ENCODE measurements at regions not wholly inside any gene's neighbourhood (a gene's known extent, or its start where the extent isn't known, plus 50 kb on each side); places are given as distances from the start of the nearest gene placed in this dataset.

DNA sequence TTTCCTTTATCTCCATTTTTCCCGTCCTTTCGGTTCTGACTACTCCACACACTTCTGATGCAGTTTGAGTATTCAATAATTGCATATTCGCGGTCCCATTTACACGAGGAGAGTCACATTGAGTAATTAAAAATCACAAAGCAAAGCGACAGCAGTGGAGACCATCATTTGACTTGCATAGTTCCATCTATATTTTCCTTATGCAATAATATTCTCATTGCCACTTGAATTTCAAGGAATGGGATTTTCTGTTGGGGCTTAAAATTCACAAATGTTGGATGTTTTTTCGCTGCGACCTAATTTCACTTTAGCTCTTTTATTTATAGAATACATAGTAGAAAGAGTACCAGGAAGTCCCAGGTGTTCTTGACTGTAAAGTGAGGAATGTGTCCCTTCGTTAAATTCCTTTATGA is 186.8 kb downstream of the ZEB2 start:
- DNase-seq: no peak

DNA sequence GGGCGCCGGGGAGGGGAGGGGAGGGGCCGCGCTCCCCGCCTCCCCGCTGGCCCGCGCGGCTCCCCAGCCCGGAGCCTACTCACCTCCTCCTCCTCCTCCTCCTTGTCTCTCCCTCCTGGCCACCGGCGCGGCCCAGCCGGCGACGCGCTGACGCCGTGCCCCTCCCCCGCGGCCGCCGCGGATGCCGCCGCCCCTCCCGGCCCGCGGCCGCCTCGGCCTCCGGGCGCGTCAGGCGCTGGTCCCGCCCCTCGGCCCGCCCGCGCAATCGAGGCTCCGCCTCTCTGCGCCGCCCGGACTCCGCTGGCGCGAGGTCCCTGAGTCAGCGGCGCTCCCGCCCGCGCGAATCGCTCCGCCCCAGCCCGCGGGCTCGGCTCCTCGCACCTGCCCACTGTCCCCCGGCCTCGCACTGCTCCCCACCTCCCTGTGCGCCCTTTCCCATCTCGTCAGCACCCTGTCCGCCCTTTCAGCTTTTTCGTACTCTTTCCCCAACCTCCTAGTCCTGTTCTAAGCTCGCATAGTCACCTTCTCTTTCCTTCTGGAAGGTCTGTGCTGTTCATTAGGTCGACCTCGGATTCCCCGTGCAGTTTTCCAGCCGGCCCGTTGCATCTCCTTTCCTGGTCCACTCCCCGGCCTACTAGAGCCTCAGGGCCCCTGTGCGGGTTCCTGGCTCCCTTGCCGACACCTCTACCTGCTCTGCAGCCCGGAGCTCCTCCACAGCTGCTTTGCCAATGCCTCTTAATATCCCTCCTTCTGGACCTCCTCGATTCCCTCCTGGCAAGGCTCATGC is 187.4 kb downstream of the ZEB2 start:
- peak; percentile 88 for DNase-seq

GRCh38 chr2:144331674-144332355 is 188.1 kb downstream of the ZEB2 start:
- DNase-seq: peak; percentile 88

GRCh38 chr2:144330951-144331673 is 188.8 kb downstream of the ZEB2 start:
- DNase-seq: no peak

- DNase-seq: no peak
These were observed 190.4 kb downstream of the ZEB2 start for GRCh38 chr2:144329472-144329871.

- no peak for DNase-seq
These were observed 191.0 kb downstream of the ZEB2 start for GRCh38 chr2:144328938-144329337.

GRCh38 chr2:144326825-144327224 is 193.1 kb downstream of the ZEB2 start:
- DNase-seq: no peak

GRCh38 chr2:144325086-144325485 is 194.8 kb downstream of the ZEB2 start:
- DNase-seq: no peak

DNA sequence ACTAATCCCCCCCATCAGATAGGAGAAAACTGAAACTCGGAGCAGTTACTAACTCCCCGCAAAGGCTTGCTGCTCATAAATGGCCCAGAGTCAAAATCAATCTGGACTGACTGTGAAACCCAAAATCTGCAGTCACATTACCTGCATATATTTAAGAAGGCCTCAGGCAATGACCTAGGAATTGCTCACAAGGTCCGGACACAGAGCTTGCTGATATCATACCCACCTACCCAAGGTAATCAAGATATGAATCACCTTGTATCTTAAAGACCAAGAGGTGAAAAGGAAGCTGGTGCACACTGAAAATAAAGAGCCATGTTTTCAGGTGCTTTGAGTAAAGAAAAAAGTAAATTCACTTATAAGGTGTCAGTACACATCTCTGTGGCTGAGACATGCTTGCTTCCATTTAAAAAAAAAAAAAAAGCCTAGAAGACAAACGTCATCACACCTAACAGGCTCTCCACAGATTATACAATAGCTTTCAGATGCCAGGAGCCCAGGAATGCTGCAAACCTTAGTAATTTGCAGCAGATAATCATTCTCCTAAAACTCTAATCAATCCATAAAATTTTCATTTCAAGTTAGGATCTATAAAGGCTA is 195.4 kb downstream of the ZEB2 start:
- no peak for DNase-seq

DNA sequence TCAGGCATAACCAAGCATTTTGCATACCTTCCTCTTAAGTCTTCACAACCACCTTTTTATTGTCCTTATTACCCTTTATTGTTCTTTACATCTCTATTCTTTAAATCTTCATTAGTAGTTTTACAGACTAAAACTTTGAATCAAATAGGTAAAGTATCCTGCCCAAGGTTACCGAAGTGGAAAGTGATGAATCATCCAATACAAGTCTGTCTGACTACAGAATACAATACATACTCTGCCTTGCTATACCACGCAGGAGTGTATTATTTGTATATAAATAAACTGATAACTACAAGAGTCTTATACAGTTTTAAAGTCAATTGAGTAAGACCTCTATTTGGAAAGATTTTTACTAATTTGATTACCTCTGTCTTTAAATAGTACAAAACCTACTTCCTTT is 196.0 kb downstream of the ZEB2 start:
- no peak for DNase-seq

- DNase-seq: no peak
These were observed 197.5 kb downstream of the ZEB2 start for GRCh38 chr2:144322379-144322778.

DNA sequence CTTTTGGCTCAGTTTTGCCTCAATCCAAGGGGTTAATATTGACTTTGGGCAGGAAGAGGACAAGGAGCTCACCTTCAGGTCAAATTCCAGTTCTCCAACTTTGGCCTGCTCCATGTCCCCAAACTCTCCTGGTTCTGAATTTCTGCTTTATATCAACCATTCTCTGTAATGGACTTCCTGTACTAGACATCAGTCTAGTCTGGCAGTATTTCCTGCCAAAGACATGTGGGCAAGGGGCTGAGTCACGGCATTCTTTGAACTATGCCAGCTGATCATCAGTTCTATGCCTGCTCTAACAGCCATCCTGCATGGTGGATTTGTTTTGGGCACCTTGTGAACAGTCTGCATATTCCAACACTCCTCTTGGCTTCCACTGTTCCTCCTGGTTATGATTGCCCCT is 199.4 kb downstream of the ZEB2 start:
- no peak for DNase-seq

GRCh38 chr2:144317071-144317738 is 202.7 kb downstream of the ZEB2 start:
- no peak for DNase-seq

GRCh38 chr2:144310889-144311608 is 208.9 kb downstream of the ZEB2 start:
- DNase-seq: no peak

GRCh38 chr2:144310484-144310883 is 209.4 kb downstream of the ZEB2 start:
- DNase-seq: no peak

DNA sequence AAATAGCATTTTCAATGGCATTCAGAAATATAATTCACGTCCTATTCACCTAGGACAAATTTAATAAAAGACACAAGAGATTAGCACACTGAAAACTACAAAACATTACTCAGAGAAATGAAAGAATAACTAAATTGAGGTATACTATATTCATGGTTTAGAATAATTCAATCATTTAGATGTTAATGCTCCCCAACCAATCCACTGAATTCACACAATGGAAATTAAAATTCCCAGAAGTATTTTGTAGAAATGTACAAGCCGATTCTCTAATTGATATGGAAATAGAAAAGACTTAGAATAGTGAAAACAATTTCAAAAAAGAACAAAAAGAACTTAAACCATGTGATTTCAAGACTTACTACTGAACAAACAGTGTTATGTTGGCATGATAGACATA is 212.2 kb downstream of the ZEB2 start:
- DNase-seq: no peak

DNA sequence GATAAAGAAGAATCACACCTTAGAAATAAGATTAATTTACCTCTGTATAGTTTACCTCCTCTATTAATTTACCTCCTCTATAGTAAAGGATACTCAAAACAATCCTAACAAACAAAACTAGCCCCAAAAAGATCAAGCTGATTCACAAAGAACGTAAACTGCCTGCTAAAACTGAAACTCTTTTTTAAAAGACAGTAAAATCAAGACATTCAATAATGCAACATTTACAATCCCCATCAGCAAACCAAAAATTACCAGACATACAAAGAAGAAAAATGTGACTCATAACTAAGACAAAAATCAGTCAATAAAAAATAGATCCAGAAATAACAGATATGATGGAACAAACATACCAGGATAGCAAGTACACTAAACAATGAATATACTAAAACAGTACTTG is 215.7 kb downstream of the ZEB2 start:
- no peak for DNase-seq

DNA sequence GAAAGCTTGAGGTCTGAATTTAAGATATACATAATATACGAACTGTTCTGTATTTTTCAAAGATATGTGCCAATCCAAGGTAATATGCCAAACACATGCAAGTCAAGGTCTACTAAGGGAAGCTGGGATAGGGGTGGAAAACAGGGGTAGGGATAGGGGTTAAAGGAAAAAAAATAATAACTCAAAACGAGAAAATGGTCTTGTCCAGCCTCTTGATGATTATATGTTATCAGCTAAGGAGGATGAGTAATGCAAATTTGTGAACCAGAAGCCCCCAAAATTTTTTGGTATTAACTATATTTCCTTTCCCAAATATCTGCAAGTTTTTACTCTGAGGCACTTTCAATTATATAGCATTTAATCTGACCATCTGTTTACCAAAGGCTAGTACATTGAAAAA is 219.3 kb downstream of the ZEB2 start:
- no peak for DNase-seq

DNA sequence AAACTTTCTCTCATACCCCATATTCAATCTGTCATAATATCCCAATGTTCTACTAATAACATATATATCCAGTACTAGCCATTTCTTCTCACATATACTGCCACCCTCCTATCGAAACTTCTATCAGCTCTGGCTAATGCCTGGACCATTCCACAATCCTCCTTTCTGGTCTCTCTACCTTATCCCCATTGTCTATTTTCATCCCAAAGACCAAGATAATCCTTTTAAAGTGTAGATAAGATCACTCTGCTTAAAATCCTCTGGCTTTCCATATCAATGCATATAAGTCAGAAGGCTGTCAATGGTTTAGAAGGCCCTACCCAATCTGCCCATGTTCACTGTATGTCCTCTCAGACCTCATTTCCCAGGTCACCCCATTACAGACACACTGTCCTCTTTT is 229.6 kb downstream of the ZEB2 start:
- no peak for DNase-seq

- DNase-seq: no peak
These were observed 231.5 kb downstream of the ZEB2 start for GRCh38 chr2:144288438-144288837.

GRCh38 chr2:144285324-144285723 is 234.6 kb downstream of the ZEB2 start:
- no peak for DNase-seq

DNA sequence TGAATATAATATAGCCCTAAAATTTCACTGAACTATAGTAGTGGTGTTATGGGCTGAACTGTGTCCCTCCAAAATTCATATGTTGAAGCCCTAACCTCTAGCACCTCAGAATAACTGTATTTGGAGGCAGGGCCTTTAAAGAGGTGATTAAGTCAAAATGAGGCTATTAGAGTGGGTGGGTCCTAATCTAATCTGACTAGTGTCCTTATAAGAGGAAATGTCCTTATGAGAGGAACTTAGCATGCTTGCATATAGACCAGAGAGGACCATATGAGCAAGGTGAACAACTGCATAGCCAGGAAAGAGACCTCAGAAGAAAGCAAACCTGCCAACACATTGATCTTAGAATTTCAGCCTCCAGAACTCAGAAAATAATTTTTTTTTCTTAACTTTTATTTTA is 238.4 kb downstream of the ZEB2 start:
- DNase-seq: no peak

Measured in NCI-H774 (cell line).